CD14-positive monocyte (primary cell): ENCODE measurements at regions not wholly inside any gene's neighbourhood (a gene's known extent, or its start where the extent isn't known, plus 50 kb on each side); places are given as distances from the start of the nearest gene placed in this dataset.

Source experiments
- DNase-seq, 3 donors: peaks; one replicate each; pipeline ENCODE4 v3.0.0-alpha.2; 2011 to 2022
- H2AFZ ChIP-seq: 2 replicates; pipeline ENCODE4 v1.6.0; 2012; ENCODE audit warnings: mild to moderate bottlenecking, low read depth, low read length, inconsistent platforms; ENCODE audit not compliant: insufficient read depth, poor library complexity, severe bottlenecking
- H3K27ac ChIP-seq, 2 donors: 1 replicate in 1 of 2; 2 replicates in 1 of 2; pipeline ENCODE4 v1.5.1; 2012 to 2013; ENCODE audit warnings: low read length in 2 of 2, control low read depth in 1 of 2, inconsistent platforms in 1 of 2, low read depth in 1 of 2, mild to moderate bottlenecking in 1 of 2
- H3K27me3 ChIP-seq, 2 donors: one replicate each; pipeline versions ENCODE4 v1.6.0 to v1.6.1; 2011 to 2013; ENCODE audit warnings: low read length in 2 of 2; ENCODE audit not compliant: control insufficient read depth in 2 of 2, insufficient read depth in 2 of 2
- H3K36me3 ChIP-seq, 2 donors: replicated peaks in 1 of 2; 1 replicate in 1 of 2; 2 replicates in 1 of 2; pipeline versions ENCODE4 v1.5.1 to v1.6.1; 2012 to 2013; ENCODE audit warnings: low read length in 2 of 2, control low read depth in 1 of 2, inconsistent platforms in 1 of 2, mild to moderate bottlenecking in 1 of 2; ENCODE audit not compliant: insufficient read depth in 2 of 2, control insufficient read depth in 1 of 2
- H3K4me1 ChIP-seq, 2 donors: 1 replicate in 1 of 2; 2 replicates in 1 of 2; pipeline versions ENCODE4 v1.5.1 to v1.6.1; 2012 to 2013; ENCODE audit warnings: low read length in 2 of 2, control low read depth in 1 of 2, inconsistent platforms in 1 of 2, mild to moderate bottlenecking in 1 of 2, moderate library complexity in 1 of 2; ENCODE audit not compliant: insufficient read depth in 2 of 2, control insufficient read depth in 1 of 2
- H3K4me2 ChIP-seq: replicated peaks from 2 replicates; pipeline ENCODE3; 2012; ENCODE audit warnings: low read length, moderate library complexity, mild to moderate bottlenecking; ENCODE audit not compliant: poor library complexity, severe bottlenecking; ENCODE audit errors: extremely low read depth
- H3K4me3 ChIP-seq, 3 experiments: fragments of 200-600 bp in 1 of 3; sonication (generic) in 1 of 3; replicated peaks in 1 of 3; 1 replicate in 2 of 3; 2 replicates in 1 of 3; pipeline ENCODE4 v1.5.1; 2011 to 2013; ENCODE audit warnings: low read length in 3 of 3, mild to moderate bottlenecking in 3 of 3, control low read depth in 2 of 3, low read depth in 2 of 3, inconsistent platforms in 1 of 3, moderate library complexity in 1 of 3
- H3K79me2 ChIP-seq: 2 replicates; pipeline ENCODE4 v1.6.0; 2012; ENCODE audit warnings: mild to moderate bottlenecking, control low read depth, inconsistent platforms, low read length, moderate library complexity; ENCODE audit not compliant: insufficient read depth
- H3K9ac ChIP-seq: 2 replicates; pipeline ENCODE4 v1.6.0; 2017; ENCODE audit warnings: low read length, mild to moderate bottlenecking; ENCODE audit not compliant: insufficient read depth, poor library complexity, severe bottlenecking
- H3K9me3 ChIP-seq, 2 donors: replicated peaks in 1 of 2; 1 replicate in 1 of 2; 2 replicates in 1 of 2; pipeline versions ENCODE4 v1.5.1 to v1.6.1; 2012 to 2013; ENCODE audit warnings: low read length in 2 of 2, control low read depth in 1 of 2; ENCODE audit not compliant: control insufficient read depth in 1 of 2, insufficient read depth in 1 of 2
- H4K20me1 ChIP-seq: 2 replicates; pipeline ENCODE4 v1.6.0; 2012; ENCODE audit warnings: mild to moderate bottlenecking, low read length, control low read depth, moderate library complexity; ENCODE audit not compliant: insufficient read depth
- H3K27ac Mint-ChIP-seq, 7 donors: one replicate each; pipeline ENCODE4 v1.8.0; 2020; ENCODE audit warnings: mild to moderate bottlenecking in 7 of 7, mixed read lengths in 7 of 7, moderate library complexity in 6 of 7, inconsistent platforms in 2 of 7
- H3K27me3 Mint-ChIP-seq, 3 donors: one replicate each; pipeline ENCODE4 v1.8.0; 2021 to 2022; ENCODE audit warnings: low read depth in 3 of 3, mild to moderate bottlenecking in 3 of 3, mixed read lengths in 3 of 3, moderate library complexity in 3 of 3, inconsistent platforms in 1 of 3
- H3K36me3 Mint-ChIP-seq, 2 donors: one replicate each; pipeline ENCODE4 v1.8.0; 2020; ENCODE audit warnings: mixed read lengths in 2 of 2, inconsistent platforms in 1 of 2, mild to moderate bottlenecking in 1 of 2
- H3K4me1 Mint-ChIP-seq: one replicate; pipeline ENCODE4 v1.8.0; 2020; ENCODE audit warnings: mild to moderate bottlenecking, mixed read lengths
- H3K4me3 Mint-ChIP-seq, 2 donors: one replicate each; pipeline ENCODE4 v1.8.0; 2020; ENCODE audit warnings: mild to moderate bottlenecking in 2 of 2, mixed read lengths in 2 of 2, moderate library complexity in 1 of 2
- H3K9me3 Mint-ChIP-seq, 7 donors: one replicate each; pipeline ENCODE4 v1.8.0; 2020 to 2022; ENCODE audit warnings: mixed read lengths in 7 of 7, mild to moderate bottlenecking in 6 of 7, moderate library complexity in 6 of 7, inconsistent platforms in 2 of 7
- WGBS: methylation state at CpG from one replicate; pipeline ENCODE4 v1.1.5; 2013; ENCODE audit warnings: missing lambda C conversion rate; ENCODE audit not compliant: insufficient coverage; 5-methylcytosine and 5-hydroxymethylcytosine counted together
- intact Hi-C, 2 donors: fragments of 100-400 bp; cut with micrococcal nuclease; formaldehyde crosslinking; loops; one replicate each; pipeline versions ENCODE4 v1.15.0 to v1.15.1; 2023
- TF ChIP-seq, protein P1 (sequence below): fragments of 200-600 bp; IDR thresholded peaks from one replicate; pipeline ENCODE4 v1.8.0; 2022; ENCODE audit warnings: antibody characterized with exemption, mild to moderate bottlenecking

DNA sequence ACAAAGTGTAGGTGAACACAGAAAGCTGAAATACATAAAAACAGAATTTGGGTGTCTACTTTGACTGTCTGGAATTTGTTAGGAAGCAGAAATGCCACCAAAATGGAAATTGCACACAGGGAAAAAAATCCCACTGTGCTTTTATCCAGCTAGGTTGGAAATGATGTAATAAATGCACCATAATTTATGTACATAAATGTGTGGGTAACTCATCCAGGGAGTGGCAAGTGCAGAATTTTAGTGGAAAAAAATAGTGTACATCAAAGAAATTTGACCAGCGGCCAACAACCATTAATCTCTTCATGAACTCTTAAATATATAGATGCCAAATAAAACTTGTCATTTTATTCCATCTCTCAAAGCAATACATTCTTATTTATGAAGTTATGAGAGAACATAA, 105.6 kb downstream of the LLPH start:
- peaks cover 0 to 4% (median 0%) of the 10 kb centered on the region in 3 donors for H3K27me3 Mint-ChIP-seq
- intact Hi-C loops: no loop called here

DNA sequence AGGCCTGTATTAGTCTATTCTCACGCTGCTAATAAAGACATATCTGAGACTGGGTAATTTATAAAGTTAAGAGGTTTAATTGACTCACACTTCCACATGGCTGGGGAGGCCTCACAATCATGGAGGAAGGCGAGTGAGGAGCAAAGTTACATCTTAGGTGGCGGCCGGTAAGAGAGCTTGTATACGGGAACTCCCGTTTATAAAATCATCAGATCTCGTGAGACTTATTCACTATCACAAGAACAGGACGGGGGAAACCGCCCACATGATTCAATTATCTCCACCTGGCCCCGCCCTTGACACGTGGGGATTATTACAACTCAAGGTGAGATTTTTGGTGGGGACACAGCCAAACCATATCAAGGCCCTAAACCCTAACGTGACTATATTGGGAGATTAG, 110.1 kb downstream of the LLPH start:
- Histone ChIP-seq H3K4me1 (no peaks in the 10 kb centered on the region), H3K9me3 (no peaks in the 10 kb centered on the region), H4K20me1 (no peaks in the 10 kb centered on the region), H3K27ac (no peak overlapping the region), H2AFZ (no peak overlapping the region), H3K36me3 (no peaks in the 10 kb centered on the region), H3K4me3 (no peak overlapping the region), H3K79me2 (no peaks in the 10 kb centered on the region), H3K9ac (no peak overlapping the region), H3K4me2 (no peak overlapping the region), H3K27me3 (no peaks in the 10 kb centered on the region)
- no peak overlapping the region for H3K4me3 Mint-ChIP-seq
- DNase-seq: no peak
- H3K4me1 Mint-ChIP-seq: no peaks in the 10 kb centered on the region
- intact Hi-C loops: no loop called here
- H3K36me3 Mint-ChIP-seq: no peaks in the 10 kb centered on the region
- peaks cover 0 to 2% (median 0%) of the 10 kb centered on the region in 3 donors for H3K27me3 Mint-ChIP-seq
- 100% methylated on average over 1 of the region's 12 CpGs for WGBS
- no peaks in the 10 kb centered on the region for H3K9me3 Mint-ChIP-seq
- TF ChIP-seq, protein P1, sequence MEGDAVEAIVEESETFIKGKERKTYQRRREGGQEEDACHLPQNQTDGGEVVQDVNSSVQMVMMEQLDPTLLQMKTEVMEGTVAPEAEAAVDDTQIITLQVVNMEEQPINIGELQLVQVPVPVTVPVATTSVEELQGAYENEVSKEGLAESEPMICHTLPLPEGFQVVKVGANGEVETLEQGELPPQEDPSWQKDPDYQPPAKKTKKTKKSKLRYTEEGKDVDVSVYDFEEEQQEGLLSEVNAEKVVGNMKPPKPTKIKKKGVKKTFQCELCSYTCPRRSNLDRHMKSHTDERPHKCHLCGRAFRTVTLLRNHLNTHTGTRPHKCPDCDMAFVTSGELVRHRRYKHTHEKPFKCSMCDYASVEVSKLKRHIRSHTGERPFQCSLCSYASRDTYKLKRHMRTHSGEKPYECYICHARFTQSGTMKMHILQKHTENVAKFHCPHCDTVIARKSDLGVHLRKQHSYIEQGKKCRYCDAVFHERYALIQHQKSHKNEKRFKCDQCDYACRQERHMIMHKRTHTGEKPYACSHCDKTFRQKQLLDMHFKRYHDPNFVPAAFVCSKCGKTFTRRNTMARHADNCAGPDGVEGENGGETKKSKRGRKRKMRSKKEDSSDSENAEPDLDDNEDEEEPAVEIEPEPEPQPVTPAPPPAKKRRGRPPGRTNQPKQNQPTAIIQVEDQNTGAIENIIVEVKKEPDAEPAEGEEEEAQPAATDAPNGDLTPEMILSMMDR: no peak
- H3K27ac Mint-ChIP-seq: no peak overlapping the region

More for the DNA sequence above, 105.6 kb downstream of the LLPH start:
- TF ChIP-seq, protein P1: no peak
- no peaks in the 10 kb centered on the region for H3K27me3 ChIP-seq
- no peaks in the 10 kb centered on the region for H3K79me2 ChIP-seq
- H3K4me1 ChIP-seq: peaks cover 0 to 3% of the 10 kb centered on the region in 2 donors
- DNase-seq: no peak
- Mint-ChIP-seq H3K9me3 (no peaks in the 10 kb centered on the region), H3K27ac (no peak overlapping the region), H3K36me3 (no peaks in the 10 kb centered on the region), H3K4me1 (peaks cover 4% of the 10 kb centered on the region), H3K4me3 (no peak overlapping the region)
- no CpG with 5 or more reads among the region's 1 CpG for WGBS
- H3K36me3 ChIP-seq: no peaks in the 10 kb centered on the region
- H4K20me1 ChIP-seq: no peaks in the 10 kb centered on the region
- no peak overlapping the region for H3K4me2 ChIP-seq
- no peak overlapping the region for H2AFZ ChIP-seq
- H3K9me3 ChIP-seq: no peaks in the 10 kb centered on the region
- no peak overlapping the region for H3K9ac ChIP-seq
- H3K27ac ChIP-seq: no peak overlapping the region
- no peak overlapping the region for H3K4me3 ChIP-seq
